Bronchial epithelial cell (primary cell): ENCODE measurements at regions not wholly inside any gene's neighbourhood (a gene's known extent, or its start where the extent isn't known, plus 50 kb on each side); places are given as distances from the start of the nearest gene placed in this dataset.

Experiments
- DNase-seq: peaks from one replicate; pipeline ENCODE4 v3.0.0-alpha.2; 2010; ENCODE audit warnings: low read depth
- FAIRE-seq: peaks from 2 replicates; lab custom pipeline; 2011; peaks lifted over from hg19 to GRCh38; lab: Jason Lieb, UNC
- H3K27me3 ChIP-seq: 2 replicates; pipeline ENCODE4 v1.5.1; 2011; ENCODE audit warnings: low read length; ENCODE audit not compliant: control insufficient read depth, insufficient read depth
- H3K36me3 ChIP-seq: 2 replicates; pipeline ENCODE4 v1.5.1; 2011; ENCODE audit warnings: low read length; ENCODE audit not compliant: control insufficient read depth, insufficient read depth
- H3K4me3 ChIP-seq: 2 replicates; pipeline ENCODE4 v1.5.1; 2011; ENCODE audit warnings: mild to moderate bottlenecking, low read depth, low read length, control low read depth
- TF ChIP-seq, protein P1 (sequence below): IDR thresholded peaks from 2 replicates; pipeline ENCODE4 v1.5.1; 2011; ENCODE audit warnings: mild to moderate bottlenecking, moderate library complexity, low read length, control low read depth, inconsistent platforms; ENCODE audit not compliant: insufficient read depth, severe bottlenecking

DNA sequence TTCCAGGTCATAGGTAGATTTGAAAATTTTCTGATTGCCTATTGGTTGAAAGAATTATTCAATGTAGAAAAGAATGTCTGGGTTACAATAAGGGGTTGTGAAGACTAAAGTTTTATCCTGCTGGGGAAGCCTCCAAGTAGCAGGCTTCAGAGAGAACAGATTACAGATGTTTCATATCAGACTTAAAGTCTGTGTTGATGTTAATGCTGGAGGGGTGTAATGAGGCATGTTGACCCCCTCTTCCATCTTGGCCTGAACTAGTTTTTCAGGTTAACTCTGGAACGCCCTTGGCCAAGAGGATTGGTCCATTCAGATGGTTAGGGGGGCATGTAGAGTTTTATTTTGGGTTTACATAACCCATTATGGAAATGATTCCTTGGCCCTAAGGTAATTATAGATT, 356.2 kb downstream of the UTRN start:
- H3K4me3 ChIP-seq: no peak overlapping the region
- FAIRE-seq (no peak), DNase-seq (no peak)
- TF ChIP-seq, protein P1, sequence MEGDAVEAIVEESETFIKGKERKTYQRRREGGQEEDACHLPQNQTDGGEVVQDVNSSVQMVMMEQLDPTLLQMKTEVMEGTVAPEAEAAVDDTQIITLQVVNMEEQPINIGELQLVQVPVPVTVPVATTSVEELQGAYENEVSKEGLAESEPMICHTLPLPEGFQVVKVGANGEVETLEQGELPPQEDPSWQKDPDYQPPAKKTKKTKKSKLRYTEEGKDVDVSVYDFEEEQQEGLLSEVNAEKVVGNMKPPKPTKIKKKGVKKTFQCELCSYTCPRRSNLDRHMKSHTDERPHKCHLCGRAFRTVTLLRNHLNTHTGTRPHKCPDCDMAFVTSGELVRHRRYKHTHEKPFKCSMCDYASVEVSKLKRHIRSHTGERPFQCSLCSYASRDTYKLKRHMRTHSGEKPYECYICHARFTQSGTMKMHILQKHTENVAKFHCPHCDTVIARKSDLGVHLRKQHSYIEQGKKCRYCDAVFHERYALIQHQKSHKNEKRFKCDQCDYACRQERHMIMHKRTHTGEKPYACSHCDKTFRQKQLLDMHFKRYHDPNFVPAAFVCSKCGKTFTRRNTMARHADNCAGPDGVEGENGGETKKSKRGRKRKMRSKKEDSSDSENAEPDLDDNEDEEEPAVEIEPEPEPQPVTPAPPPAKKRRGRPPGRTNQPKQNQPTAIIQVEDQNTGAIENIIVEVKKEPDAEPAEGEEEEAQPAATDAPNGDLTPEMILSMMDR: no peak
- H3K27me3 ChIP-seq: no peaks in the 10 kb centered on the region
- H3K36me3 ChIP-seq: no peaks in the 10 kb centered on the region

DNA sequence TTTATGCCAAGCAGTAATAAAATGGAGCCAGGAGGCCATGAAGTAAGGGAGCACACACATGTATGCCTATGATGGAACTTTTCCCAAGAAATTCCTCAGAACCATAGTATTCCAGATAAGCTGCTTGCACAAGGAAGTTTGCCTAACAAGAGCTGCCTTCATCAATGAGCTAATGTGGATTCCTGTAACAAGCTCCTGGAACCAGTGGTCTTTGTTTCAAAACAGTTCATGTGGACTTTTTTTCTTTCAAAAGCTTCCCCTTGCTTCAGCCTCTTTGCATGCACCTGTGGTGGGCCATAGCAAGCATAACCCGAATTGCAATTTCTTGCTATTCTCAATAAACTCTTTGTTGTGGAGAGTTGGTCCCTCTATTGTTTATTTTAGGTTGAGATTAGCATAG, 359.6 kb downstream of the UTRN start:
- TF ChIP-seq, protein P1: no peak
- Histone ChIP-seq H3K4me3 (no peak overlapping the region), H3K36me3 (no peaks in the 10 kb centered on the region), H3K27me3 (no peaks in the 10 kb centered on the region)
- DNase-seq: no peak
- FAIRE-seq: no peak

DNA sequence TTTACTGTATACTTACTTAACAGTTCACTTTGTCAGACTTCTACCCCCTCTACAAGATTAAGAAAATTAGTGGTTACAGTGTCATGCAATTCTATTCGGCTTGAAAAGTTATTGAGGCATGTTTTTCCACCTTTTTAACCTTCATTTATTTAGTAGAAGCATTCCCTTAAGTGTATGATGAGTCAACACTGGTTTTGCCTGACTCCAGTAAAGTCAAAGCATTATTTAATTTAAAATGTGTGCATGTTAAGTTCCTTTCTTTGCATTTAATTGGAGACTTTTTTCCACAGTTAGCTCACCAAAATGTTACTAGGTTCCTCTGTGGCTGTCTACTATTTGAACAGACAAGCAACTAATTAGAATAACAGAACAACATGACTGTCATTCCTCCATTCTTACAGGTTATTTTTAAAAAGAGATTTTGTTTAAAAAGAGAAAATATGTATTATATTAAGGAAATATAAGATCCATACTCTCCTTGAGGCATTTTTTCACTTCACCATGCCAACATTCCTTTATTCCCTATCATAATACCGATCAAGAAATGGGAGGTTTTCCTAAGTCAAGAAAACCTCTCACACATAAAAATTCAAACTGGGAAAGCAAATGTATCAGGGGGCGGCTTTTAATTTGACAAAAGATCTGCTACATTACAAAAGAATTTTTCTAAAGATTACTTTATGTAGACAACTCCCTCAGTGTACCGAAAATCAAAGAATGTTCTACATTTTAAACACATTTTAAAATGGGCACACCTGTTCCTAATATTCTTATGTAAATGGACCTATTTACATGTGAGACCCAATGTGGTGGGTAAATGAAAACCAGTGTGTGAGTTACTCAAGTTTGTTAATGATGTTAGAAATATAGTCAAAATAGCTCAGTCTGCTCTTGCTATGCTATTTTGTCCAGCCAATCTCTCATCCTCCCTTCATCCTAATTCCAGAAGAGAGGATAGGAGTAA, 361.2 kb downstream of the UTRN start:
- no peaks in the 10 kb centered on the region for H3K36me3 ChIP-seq
- no peak for DNase-seq
- H3K27me3 ChIP-seq: no peaks in the 10 kb centered on the region
- FAIRE-seq: no peak
- H3K4me3 ChIP-seq: no peak overlapping the region
- TF ChIP-seq, protein P1: no peak

DNA sequence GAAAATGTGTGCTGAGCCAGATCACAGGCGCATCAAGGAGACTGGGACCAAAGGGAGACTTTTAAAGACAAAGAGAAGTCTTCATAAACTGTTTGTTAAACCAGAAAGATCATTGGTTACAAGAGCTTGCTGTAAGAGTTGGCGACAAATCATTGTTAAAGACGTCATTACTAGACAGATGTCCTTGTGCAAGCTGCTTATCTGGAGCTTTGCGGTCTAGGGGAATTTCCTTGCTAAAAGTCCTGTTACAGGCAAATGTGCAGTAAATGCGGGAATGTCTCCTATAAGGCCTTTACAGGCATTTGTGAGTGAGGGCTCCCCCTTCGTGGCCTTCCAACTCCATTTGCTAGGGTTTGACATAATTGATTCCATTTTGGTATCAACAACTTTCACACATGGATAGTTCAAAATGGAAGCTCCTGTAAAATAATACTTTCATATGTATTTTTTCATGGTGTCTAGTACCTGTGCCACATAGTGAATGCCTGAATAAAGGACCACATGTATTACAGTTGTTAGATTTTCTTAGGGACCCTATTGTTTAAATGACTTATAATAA, 362.4 kb downstream of the UTRN start:
- DNase-seq (no peak), FAIRE-seq (peak; percentile 47)

DNA sequence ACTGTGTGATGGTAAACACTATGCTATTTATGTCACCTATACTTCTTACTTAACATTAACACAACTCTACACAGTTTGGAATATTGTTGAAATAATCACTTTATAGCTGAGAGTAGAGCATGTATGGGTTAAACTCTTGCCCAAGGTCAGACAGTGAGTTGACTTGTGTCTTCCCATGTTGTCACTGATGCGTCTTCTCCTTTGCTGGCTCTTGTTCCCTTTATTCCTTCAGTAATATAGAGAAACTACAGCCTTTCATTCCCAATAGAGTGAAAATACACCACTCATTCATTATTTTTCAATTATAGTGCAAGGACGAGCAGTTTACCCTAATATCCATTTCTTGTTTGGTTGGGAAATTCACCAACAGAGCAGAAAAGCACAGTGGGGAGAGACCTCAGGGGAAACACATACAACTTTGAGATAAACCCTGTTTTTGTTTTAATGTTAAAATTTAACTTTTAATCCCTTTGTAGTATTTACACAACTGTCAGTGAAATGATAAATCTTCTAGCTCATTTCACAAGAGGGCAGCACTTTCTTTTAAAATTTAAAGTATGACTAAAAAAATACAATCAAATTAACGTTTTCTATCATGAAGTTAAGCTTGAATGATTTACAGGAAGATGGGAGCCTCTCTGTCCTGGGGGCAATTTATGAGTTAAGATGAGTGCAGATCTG, 363.0 kb downstream of the UTRN start:
- Histone ChIP-seq H3K27me3 (no peaks in the 10 kb centered on the region), H3K4me3 (no peak overlapping the region), H3K36me3 (no peaks in the 10 kb centered on the region)
- TF ChIP-seq, protein P1: no peak
- no peak for FAIRE-seq
- no peak for DNase-seq

More for the DNA sequence above, 362.4 kb downstream of the UTRN start:
- H3K27me3 ChIP-seq: no peaks in the 10 kb centered on the region
- no peaks in the 10 kb centered on the region for H3K36me3 ChIP-seq
- TF ChIP-seq, protein P1: no peak
- H3K4me3 ChIP-seq: no peak overlapping the region
